ENCODE measurements at regions not wholly inside any gene's neighbourhood (a gene's known extent, or its start where the extent isn't known, plus 50 kb on each side); places are given as distances from the start of the nearest gene placed in this dataset.

- TF ChIP-seq CTCF (IDR thresholded peaks at IDR 0.05; ENCODE audit: poor library complexity, severe bottlenecking) (no peak), EP300 (conservative IDR thresholded peaks at IDR 0.05; ENCODE audit: poor library complexity, severe bottlenecking) (no peak), TAF1 (IDR thresholded peaks at IDR 0.05; ENCODE audit: low read depth) (no peak), REST (IDR thresholded peaks at IDR 0.05; ENCODE audit: borderline replicate concordance) (no peak), POLR2AphosphoS5 (IDR thresholded peaks at IDR 0.05) (no peak), EZH2 (IDR thresholded peaks at IDR 0.05; ENCODE audit: borderline replicate concordance, insufficient read depth, low read length, poor library complexity, severe bottlenecking) (no peak), SMC3 (conservative IDR thresholded peaks at IDR 0.05; ENCODE audit: poor library complexity) (no peak)
Measured at GRCh38 chr5:143972068-143972467, 160.1 kb downstream of the HMHB1 start.

All from neural cell (in vitro differentiated cells).